Gastroesophageal sphincter (tissue), 4 donors: ENCODE measurements at regions not wholly inside any gene's neighbourhood (a gene's known extent, or its start where the extent isn't known, plus 50 kb on each side); places are given as distances from the start of the nearest gene placed in this dataset.

Experiments used
- ATAC-seq: fragments of 150-250 bp; one replicate; pipeline ENCODE4 v1.9.1; 2016; ENCODE audit warnings: mild to moderate bottlenecking, moderate library complexity
- H3K27ac ChIP-seq, 4 donors: fragments of 200-600 bp; sonication (generic) in 3 of 4; 1 replicate in 3 of 4; 2 replicates in 1 of 4; pipeline ENCODE4 v1.5.1; 2016 to 2019
- H3K27me3 ChIP-seq: fragments of 200-600 bp; sonication (generic); one replicate; pipeline ENCODE4 v1.5.1; 2019
- H3K36me3 ChIP-seq, 2 donors: fragments of 200-600 bp; sonication (generic); one replicate each; pipeline ENCODE4 v1.5.1; 2019; ENCODE audit warnings: control low read depth in 1 of 2
- H3K4me1 ChIP-seq, 3 donors: fragments of 200-600 bp; sonication (generic); 1 replicate in 2 of 3; 2 replicates in 1 of 3; pipeline ENCODE4 v1.5.1; 2016 to 2019; ENCODE audit warnings: control low read depth in 2 of 3
- H3K4me3 ChIP-seq, 2 donors: fragments of 200-600 bp; sonication (generic); one replicate each; pipeline ENCODE4 v1.5.1; 2019; ENCODE audit warnings: mild to moderate bottlenecking in 1 of 2, moderate library complexity in 1 of 2
- H3K9me3 ChIP-seq, 3 donors: fragments of 200-600 bp; sonication (generic); one replicate each; pipeline ENCODE4 v1.5.1; 2017 to 2019; ENCODE audit warnings: control low read depth in 2 of 3
- CTCF ChIP-seq, 4 experiments: fragments of 200-600 bp in 2 of 4; fragments of 450-650 bp in 2 of 4; sonication (generic) in 1 of 4; IDR thresholded peaks; one replicate each; pipeline ENCODE4 v1.5.1; 2017 to 2019; ENCODE audit warnings: antibody characterized with exemption in 4 of 4, mild to moderate bottlenecking in 2 of 4, moderate library complexity in 2 of 4
- EP300 ChIP-seq: sonication (generic); formaldehyde crosslinking; IDR thresholded peaks from one replicate; pipeline ENCODE4 v1.6.1; 2017; ENCODE audit warnings: antibody characterized with exemption, mild to moderate bottlenecking
- POLR2A ChIP-seq, 2 donors: fragments of 450-650 bp; IDR thresholded peaks; one replicate each; pipeline ENCODE4 v1.6.1; 2017; ENCODE audit warnings: antibody characterized with exemption in 2 of 2, mild to moderate bottlenecking in 2 of 2, moderate library complexity in 1 of 2
- POLR2AphosphoS5 ChIP-seq: sonication (generic); formaldehyde crosslinking; IDR thresholded peaks from one replicate; pipeline ENCODE4 v1.6.1; 2017; ENCODE audit warnings: antibody characterized with exemption
- WGBS, 2 donors: methylation state at CpG; one replicate each; pipeline ENCODE4 v1.1.5; 2018; ENCODE audit warnings: low coverage in 1 of 2; 5-methylcytosine and 5-hydroxymethylcytosine counted together

- peaks cover 13 to 27% (median 14%) of the 10 kb centered on the region in 3 donors for H3K4me1 ChIP-seq
- no peaks in the 10 kb centered on the region for H3K27me3 ChIP-seq
- no peaks in the 10 kb centered on the region for H3K9me3 ChIP-seq
- TF ChIP-seq EP300 (no peak), POLR2AphosphoS5 (no peak), CTCF (IDR thresholded peaks at IDR 0.05) (no peak), POLR2A (IDR thresholded peaks at IDR 0.05) (no peak)
- no peaks in the 10 kb centered on the region for H3K36me3 ChIP-seq
- WGBS, 2 donors: 66 to 100% methylated on average over 2 of the region's 2 CpGs
- no peak for ATAC-seq
- H3K27ac ChIP-seq: no peak overlapping the region
- no peak overlapping the region for H3K4me3 ChIP-seq
Observed at GRCh38 chr3:40873476-40873875, 325.8 kb upstream of the CTNNB1 start.

- no peaks in the 10 kb centered on the region for H3K27me3 ChIP-seq
- H3K36me3 ChIP-seq: no peaks in the 10 kb centered on the region
- peaks cover 19 to 33% (median 21%) of the 10 kb centered on the region in 3 donors for H3K4me1 ChIP-seq
- WGBS, 2 donors: 78 to 100% methylated on average over 1 to 5 of the region's 6 CpGs
- TF ChIP-seq CTCF (IDR thresholded peaks at IDR 0.05) (no peak), POLR2A (IDR thresholded peaks at IDR 0.05) (no peak), EP300 (no peak), POLR2AphosphoS5 (no peak)
- H3K9me3 ChIP-seq: no peaks in the 10 kb centered on the region
- ATAC-seq: no peak
- no peak overlapping the region for H3K27ac ChIP-seq
- H3K4me3 ChIP-seq: no peak overlapping the region
Observed at GRCh38 chr3:40873934-40874699, 325.2 kb upstream of the CTNNB1 start.

- WGBS, 2 donors: 89 to 100% methylated on average over 1 of the region's 1 CpG
- no peaks in the 10 kb centered on the region for H3K27me3 ChIP-seq
- H3K27ac ChIP-seq: no peak overlapping the region
- H3K9me3 ChIP-seq: no peaks in the 10 kb centered on the region
- peaks cover 21 to 42% (median 23%) of the 10 kb centered on the region in 3 donors for H3K4me1 ChIP-seq
- no peaks in the 10 kb centered on the region for H3K36me3 ChIP-seq
- TF ChIP-seq EP300 (no peak), CTCF (IDR thresholded peaks at IDR 0.05) (no peak), POLR2AphosphoS5 (no peak), POLR2A (IDR thresholded peaks at IDR 0.05) (no peak)
- H3K4me3 ChIP-seq: no peak overlapping the region
- ATAC-seq: no peak
Observed at GRCh38 chr3:40875581-40875980, 323.7 kb upstream of the CTNNB1 start.

GRCh38 chr3:40876009-40876408, 323.3 kb upstream of the CTNNB1 start:
- H3K27ac ChIP-seq: peak overlapping the region in 1 of 4 donors; percentile 4

More at GRCh38 chr3:40876009-40876408, 323.3 kb upstream of the CTNNB1 start:
- TF ChIP-seq EP300 (no peak), CTCF (IDR thresholded peaks at IDR 0.05) (no peak), POLR2AphosphoS5 (no peak), POLR2A (IDR thresholded peaks at IDR 0.05) (no peak)
- Histone ChIP-seq H3K36me3 (no peaks in the 10 kb centered on the region), H3K27me3 (no peaks in the 10 kb centered on the region), H3K4me1 (peaks cover 21 to 42% (median 23%) of the 10 kb centered on the region in 3 donors), H3K4me3 (no peak overlapping the region), H3K9me3 (no peaks in the 10 kb centered on the region)
- ATAC-seq: no peak
- 65 to 76% methylated on average over 5 of the region's 5 CpGs for WGBS, 2 donors
